ENCODE measurements at regions not wholly inside any gene's neighbourhood (a gene's known extent, or its start where the extent isn't known, plus 50 kb on each side); places are given as distances from the start of the nearest gene placed in this dataset.
A peak's percentile ranks its signal among the peaks of the same experiment; 100 is the strongest.

- no peak overlapping the region for H3K4me3 ChIP-seq (ENCODE audit: low read depth, low read length)
- TF ChIP-seq CTCF (conservative IDR thresholded peaks at IDR 0.05; ENCODE audit: low read depth, low read length): no peak
- DNase-seq (ENCODE audit: low read depth): peak; percentile 1
These were observed 934.8 kb upstream of the EEF2KMT start for GRCh38 chr16:6032438-6032837.

GRCh38 chr16:6031567-6031966 lies 934.0 kb upstream of the EEF2KMT start:
- H3K4me3 ChIP-seq (ENCODE audit: low read depth, low read length): no peak overlapping the region
- TF ChIP-seq CTCF (conservative IDR thresholded peaks at IDR 0.05; ENCODE audit: low read depth, low read length): no peak
- no peak for DNase-seq (ENCODE audit: low read depth)

- TF ChIP-seq CTCF (conservative IDR thresholded peaks at IDR 0.05; ENCODE audit: low read depth, low read length): no peak
- H3K4me3 ChIP-seq (ENCODE audit: low read depth, low read length): no peak overlapping the region
- DNase-seq (ENCODE audit: low read depth): no peak
These were observed 933.5 kb upstream of the EEF2KMT start for GRCh38 chr16:6031102-6031501.

- no peak overlapping the region for H3K4me3 ChIP-seq (ENCODE audit: low read depth, low read length)
- TF ChIP-seq CTCF (conservative IDR thresholded peaks at IDR 0.05; ENCODE audit: low read depth, low read length): no peak
- no peak for DNase-seq (ENCODE audit: low read depth)
These were observed 930.1 kb upstream of the EEF2KMT start for GRCh38 chr16:6027733-6028132.

GRCh38 chr16:6023449-6023848 lies 925.9 kb upstream of the EEF2KMT start:
- H3K4me3 ChIP-seq (ENCODE audit: low read depth, low read length): no peak overlapping the region
- TF ChIP-seq CTCF (conservative IDR thresholded peaks at IDR 0.05; ENCODE audit: low read depth, low read length): no peak
- DNase-seq (ENCODE audit: low read depth): no peak

GRCh38 chr16:6021276-6021943 lies 923.8 kb upstream of the EEF2KMT start:
- TF ChIP-seq CTCF (conservative IDR thresholded peaks at IDR 0.05; ENCODE audit: low read depth, low read length): no peak
- DNase-seq (ENCODE audit: low read depth): no peak
- H3K4me3 ChIP-seq (ENCODE audit: low read depth, low read length): no peak overlapping the region
